SK-N-SH (cell line): ENCODE measurements at regions not wholly inside any gene's neighbourhood (a gene's known extent, or its start where the extent isn't known, plus 50 kb on each side); places are given as distances from the start of the nearest gene placed in this dataset.
A peak's percentile ranks its signal among the peaks of the same experiment; 100 is the strongest.

Experiments
- CTCF ChIA-PET: fragments of 300-600, 350-600 bp; formaldehyde crosslinking; extraction: SDS; loops from one replicate; lab custom pipeline; 2021; lab: Yijun Ruan, JAX
- POLR2A ChIA-PET: fragments of 350-600 bp; sonication (Branson Sonifier 250); formaldehyde crosslinking; extraction: SDS; loops from one replicate; lab custom pipeline; 2020; ENCODE audit warnings: antibody characterized with exemption, inconsistent platforms; lab: Yijun Ruan, JAX
- DNase-seq: peaks from one replicate; pipeline ENCODE4 v3.0.0; 2012
- H2AFZ ChIP-seq: fragments of 200-600 bp; sonication (generic); 2 replicates; pipeline ENCODE4 v1.8.1; 2016; ENCODE audit warnings: antibody characterized with exemption, mild to moderate bottlenecking, low read depth
- H3F3A ChIP-seq: fragments of 200-600 bp; sonication (generic); replicated peaks from 2 replicates; pipeline ENCODE3; 2016; ENCODE audit warnings: antibody characterized with exemption, mild to moderate bottlenecking; ENCODE audit not compliant: insufficient read depth
- H3K27ac ChIP-seq, 2 experiments: fragments of 200-500 bp in 1 of 2; fragments of 200-600 bp in 1 of 2; sonication (Bioruptor generic) in 1 of 2; sonication (generic), shearing (Covaris generic) in 1 of 2; 2 replicates each; pipeline versions ENCODE4 v1.5.1 to v1.6.1; 2014 to 2016; ENCODE audit warnings: low read depth in 2 of 2, inconsistent platforms in 1 of 2, low read length in 1 of 2, mild to moderate bottlenecking in 1 of 2, mixed read lengths in 1 of 2
- H3K27me3 ChIP-seq: fragments of 200-600 bp; sonication (generic), shearing (Covaris generic); 2 replicates; pipeline ENCODE4 v1.6.1; 2016; ENCODE audit warnings: mixed run types; ENCODE audit not compliant: insufficient read depth
- H3K36me3 ChIP-seq, 2 experiments: fragments of 200-500 bp in 1 of 2; fragments of 200-600 bp in 1 of 2; sonication (Bioruptor generic) in 1 of 2; sonication (generic) in 1 of 2; replicated peaks in 1 of 2; 2 replicates each; pipeline versions ENCODE3 to v1.5.1; 2014 to 2016; ENCODE audit warnings: low read length in 1 of 2, mild to moderate bottlenecking in 1 of 2; ENCODE audit not compliant: insufficient read depth in 2 of 2, control insufficient read depth in 1 of 2
- H3K4me1 ChIP-seq, 2 experiments: fragments of 200-500 bp in 1 of 2; fragments of 200-600 bp in 1 of 2; sonication (Bioruptor generic) in 1 of 2; sonication (generic), shearing (Covaris generic) in 1 of 2; 2 replicates each; pipeline versions ENCODE4 v1.5.1 to v1.6.1; 2014 to 2016; ENCODE audit warnings: low read depth in 1 of 2, low read length in 1 of 2, mixed run types in 1 of 2; ENCODE audit not compliant: insufficient read depth in 2 of 2, control insufficient read depth in 1 of 2
- H3K4me2 ChIP-seq: fragments of 200-600 bp; sonication (generic), shearing (Covaris generic); 2 replicates; pipeline ENCODE4 v1.6.1; 2017; ENCODE audit warnings: mixed run types
- H3K4me3 ChIP-seq, 2 experiments: fragments of 200-500 bp in 1 of 2; fragments of 200-600 bp in 1 of 2; sonication (Bioruptor generic) in 1 of 2; sonication (generic), shearing (Covaris generic) in 1 of 2; 2 replicates each; pipeline versions ENCODE4 v1.5.1 to v1.8.1; 2014 to 2016; ENCODE audit warnings: low read depth in 2 of 2, inconsistent platforms in 1 of 2, low read length in 1 of 2, mild to moderate bottlenecking in 1 of 2, mixed read lengths in 1 of 2, moderate library complexity in 1 of 2
- H3K79me2 ChIP-seq: fragments of 200-600 bp; sonication (generic); 2 replicates; pipeline ENCODE4 v1.8.1; 2017; ENCODE audit warnings: mild to moderate bottlenecking; ENCODE audit not compliant: insufficient read depth
- H3K9ac ChIP-seq: fragments of 200-600 bp; sonication (generic); 2 replicates; pipeline ENCODE4 v1.6.1; 2017; ENCODE audit warnings: mixed run types
- H3K9me2 ChIP-seq: fragments of 200-600 bp; sonication (generic); 2 replicates; pipeline ENCODE4 v1.6.1; 2017; ENCODE audit warnings: mixed run types
- H3K9me3 ChIP-seq: fragments of 200-600 bp; sonication (generic); 2 replicates; pipeline ENCODE4 v1.6.1; 2017; ENCODE audit warnings: mixed run types, mild to moderate bottlenecking, moderate library complexity
- H4K20me1 ChIP-seq: fragments of 200-600 bp; sonication (generic); 2 replicates; pipeline ENCODE4 v1.6.1; 2017; ENCODE audit warnings: mild to moderate bottlenecking, mixed run types; ENCODE audit not compliant: insufficient read depth
- CHD2 ChIP-seq: fragments of 150-350 bp; IDR thresholded peaks from 2 replicates; pipeline ENCODE4 v1.6.1; 2018; ENCODE audit warnings: low read length; ENCODE audit not compliant: partially characterized antibody
- ELF1 ChIP-seq: IDR thresholded peaks from 2 replicates; pipeline ENCODE4 v1.4.0; 2012
- EP300 ChIP-seq, 2 experiments: IDR thresholded peaks; 2 replicates each; pipeline versions ENCODE4 v1.4.0 to v1.6.1; 2012; ENCODE audit warnings: borderline replicate concordance in 1 of 2, low read depth in 1 of 2, low read length in 1 of 2
- EZH2phosphoT487 ChIP-seq: fragments of 200-600 bp; sonication (generic); IDR thresholded peaks from 2 replicates; pipeline ENCODE4 v1.6.1; 2017; ENCODE audit warnings: low read depth, mixed run types, mild to moderate bottlenecking, antibody characterized with exemption, moderate library complexity, borderline replicate concordance
- FOXJ3 ChIP-seq: sonication (generic); formaldehyde crosslinking; IDR thresholded peaks from 2 replicates; pipeline ENCODE4 v1.5.1; 2020; ENCODE audit warnings: mild to moderate bottlenecking, missing genetic modification reagents
- GABPA ChIP-seq: IDR thresholded peaks from 2 replicates; pipeline ENCODE4 v1.4.0; 2012; ENCODE audit warnings: low read depth, mild to moderate bottlenecking
- MAX ChIP-seq: IDR thresholded peaks from 2 replicates; pipeline ENCODE4 v1.4.0; 2012; ENCODE audit warnings: low read depth
- MXI1 ChIP-seq: IDR thresholded peaks from 2 replicates; pipeline ENCODE4 v1.6.1; 2012; ENCODE audit warnings: mild to moderate bottlenecking, low read depth, low read length, improper control_type of control experiment
- NFIC ChIP-seq: IDR thresholded peaks from 2 replicates; pipeline ENCODE4 v1.4.0; 2012; ENCODE audit warnings: borderline replicate concordance
- NRF1 ChIP-seq: IDR thresholded peaks from 2 replicates; pipeline ENCODE4 v1.6.1; 2012; ENCODE audit warnings: low read depth, mild to moderate bottlenecking, low read length
- PBX3 ChIP-seq: IDR thresholded peaks from 2 replicates; pipeline ENCODE4; 2012
- POLR2AphosphoS5 ChIP-seq: IDR thresholded peaks from 2 replicates; pipeline ENCODE4 v1.6.1; 2012; ENCODE audit warnings: low read depth, low read length
- RAD21 ChIP-seq: IDR thresholded peaks from 2 replicates; pipeline ENCODE4 v1.6.1; 2012; ENCODE audit warnings: mild to moderate bottlenecking, low read length
- RXRA ChIP-seq: IDR thresholded peaks from 2 replicates; pipeline ENCODE4 v1.4.0; 2012; ENCODE audit warnings: low read depth, mild to moderate bottlenecking, borderline replicate concordance
- SIN3A ChIP-seq: IDR thresholded peaks from 2 replicates; pipeline ENCODE4 v1.6.1; 2012; ENCODE audit warnings: low read depth, mild to moderate bottlenecking, low read length, moderate library complexity, borderline replicate concordance
- WGBS: methylation state at CpG from one replicate; pipeline ENCODE4 v1.1.6; 2017; ENCODE audit warnings: low lambda C conversion rate; 5-methylcytosine and 5-hydroxymethylcytosine counted together
- TF ChIP-seq, protein P1 (sequence below): fragments of 200-600 bp; sonication (generic); IDR thresholded peaks from 2 replicates; pipeline ENCODE4 v1.6.1; 2017; ENCODE audit warnings: antibody characterized with exemption, mild to moderate bottlenecking, moderate library complexity
- TF ChIP-seq, protein P2 (sequence below): IDR thresholded peaks from 2 replicates; pipeline ENCODE4 v1.4.0; 2012; ENCODE audit warnings: low read depth, borderline replicate concordance

DNA sequence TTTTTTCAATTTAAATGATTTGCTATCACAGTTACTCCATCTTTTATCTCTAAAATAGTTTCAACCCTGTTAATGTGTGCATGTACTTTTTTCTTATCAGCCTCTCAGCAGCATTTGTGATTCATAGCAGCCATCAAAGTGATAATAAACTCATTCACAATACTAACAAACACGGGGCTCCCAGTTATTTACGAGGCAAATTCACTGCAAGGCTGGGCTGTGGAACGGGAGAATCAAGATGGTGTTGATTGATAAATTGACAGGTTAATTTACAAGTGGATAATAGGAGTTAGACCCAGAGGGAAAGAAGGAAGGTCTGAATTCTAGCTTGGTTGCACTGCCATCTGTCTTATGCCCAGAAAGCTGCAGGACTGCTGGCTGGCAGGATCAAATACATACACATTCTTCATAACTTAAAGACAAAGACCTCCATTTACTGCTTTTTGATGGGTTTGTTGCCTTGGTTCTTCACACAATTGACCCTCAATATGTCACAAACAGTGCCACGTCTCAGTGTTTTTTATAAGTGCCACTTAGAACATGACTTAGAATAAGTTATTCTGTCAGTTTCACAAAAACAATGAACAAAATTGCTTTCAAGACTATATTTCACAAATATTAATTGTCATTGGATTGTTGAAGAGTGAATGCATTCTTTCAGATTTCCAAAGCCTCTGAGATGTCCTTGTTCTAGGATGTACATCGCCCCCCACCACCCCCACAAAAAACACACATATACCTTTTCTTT, 562.8 kb downstream of the NR2F2 start:
- Histone ChIP-seq H3K4me1 (no peaks in the 10 kb centered on the region; a peak in 1 of 4 replicates), H3K9me2 (no peaks in the 10 kb centered on the region), H3K27ac (no peak overlapping the region), H3K9ac (no peak overlapping the region), H3K4me3 (no peak overlapping the region), H2AFZ (no peak overlapping the region), H3K79me2 (no peaks in the 10 kb centered on the region), H3K9me3 (no peaks in the 10 kb centered on the region), H3F3A (no peaks in the 10 kb centered on the region), H3K27me3 (no peaks in the 10 kb centered on the region), H4K20me1 (no peaks in the 10 kb centered on the region), H3K4me2 (no peak overlapping the region), H3K36me3 (no peaks in the 10 kb centered on the region)
- peak; percentile 39 for TF ChIP-seq RAD21
- no peak for TF ChIP-seq NRF1
- no peak for TF ChIP-seq EZH2phosphoT487
- no peak for TF ChIP-seq MAX
- TF ChIP-seq, protein P1, sequence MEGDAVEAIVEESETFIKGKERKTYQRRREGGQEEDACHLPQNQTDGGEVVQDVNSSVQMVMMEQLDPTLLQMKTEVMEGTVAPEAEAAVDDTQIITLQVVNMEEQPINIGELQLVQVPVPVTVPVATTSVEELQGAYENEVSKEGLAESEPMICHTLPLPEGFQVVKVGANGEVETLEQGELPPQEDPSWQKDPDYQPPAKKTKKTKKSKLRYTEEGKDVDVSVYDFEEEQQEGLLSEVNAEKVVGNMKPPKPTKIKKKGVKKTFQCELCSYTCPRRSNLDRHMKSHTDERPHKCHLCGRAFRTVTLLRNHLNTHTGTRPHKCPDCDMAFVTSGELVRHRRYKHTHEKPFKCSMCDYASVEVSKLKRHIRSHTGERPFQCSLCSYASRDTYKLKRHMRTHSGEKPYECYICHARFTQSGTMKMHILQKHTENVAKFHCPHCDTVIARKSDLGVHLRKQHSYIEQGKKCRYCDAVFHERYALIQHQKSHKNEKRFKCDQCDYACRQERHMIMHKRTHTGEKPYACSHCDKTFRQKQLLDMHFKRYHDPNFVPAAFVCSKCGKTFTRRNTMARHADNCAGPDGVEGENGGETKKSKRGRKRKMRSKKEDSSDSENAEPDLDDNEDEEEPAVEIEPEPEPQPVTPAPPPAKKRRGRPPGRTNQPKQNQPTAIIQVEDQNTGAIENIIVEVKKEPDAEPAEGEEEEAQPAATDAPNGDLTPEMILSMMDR, result 0 out of 2 replicates have a peak, but pooled peaks have one; percentile 7
- ChIA-PET POLR2A (no interaction called here), CTCF (interaction anchor here (1.3 kb wide), 1 partner anchor 566 kb away, joined by 4 read pairs; no protein-coding TSS in a partner anchor)
- 1% methylated on average over 5 of the region's 5 CpGs for WGBS
- no peak for DNase-seq

DNA sequence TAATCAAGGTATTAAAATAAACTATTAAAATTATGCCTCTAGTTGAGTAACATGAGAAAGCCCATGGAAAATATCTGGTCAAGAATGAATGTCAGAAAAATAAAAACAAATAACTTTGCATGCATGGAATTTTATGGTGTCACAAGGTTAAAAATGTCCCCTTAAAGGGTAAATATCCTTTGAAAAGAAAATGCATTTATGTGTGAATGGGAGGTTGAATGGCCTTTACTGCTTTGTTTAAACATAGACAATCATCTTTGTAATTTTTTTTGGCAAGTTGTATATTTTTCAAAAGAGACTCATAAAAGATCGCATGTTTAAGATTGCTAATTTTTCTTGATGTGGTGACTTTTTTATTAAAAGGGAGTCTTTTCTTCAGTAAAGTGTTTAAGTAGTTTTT, 564.2 kb downstream of the NR2F2 start:
- no peaks in the 10 kb centered on the region; a peak in 1 of 4 replicates for H3K4me1 ChIP-seq
- no peaks in the 10 kb centered on the region for H4K20me1 ChIP-seq
- no peaks in the 10 kb centered on the region for H3K9me3 ChIP-seq
- H2AFZ ChIP-seq, result no peak overlapping the region
- no peak overlapping the region for H3K4me2 ChIP-seq
- 8% methylated on average over 1 of the region's 1 CpG for WGBS
- TF ChIP-seq RXRA, result no peak
- TF ChIP-seq EP300 (IDR thresholded peaks at IDR 0.05; ENCODE audit: borderline replicate concordance in 1 of 2, low read depth in 1 of 2, low read length in 1 of 2), result no peak
- no peak for TF ChIP-seq FOXJ3
- TF ChIP-seq MXI1, result no peak
- no peak overlapping the region for H3K9ac ChIP-seq
- no peaks in the 10 kb centered on the region for H3F3A ChIP-seq
- H3K27ac ChIP-seq, result no peak overlapping the region
- H3K9me2 ChIP-seq, result no peaks in the 10 kb centered on the region
- no peaks in the 10 kb centered on the region for H3K27me3 ChIP-seq
- H3K36me3 ChIP-seq, result no peaks in the 10 kb centered on the region
- DNase-seq, result no peak
- ChIA-PET POLR2A (no interaction called here), CTCF (no interaction called here)
- no peaks in the 10 kb centered on the region for H3K79me2 ChIP-seq
- no peak overlapping the region for H3K4me3 ChIP-seq

- ChIA-PET CTCF (no interaction called here), POLR2A (no interaction called here)
- 3% methylated on average over 3 of the region's 3 CpGs for WGBS
- Histone ChIP-seq H3K4me3 (no peak overlapping the region), H4K20me1 (no peaks in the 10 kb centered on the region), H3K9ac (no peak overlapping the region), H3K4me2 (no peak overlapping the region), H3K79me2 (no peaks in the 10 kb centered on the region), H3F3A (no peaks in the 10 kb centered on the region), H3K27ac (no peak overlapping the region), H3K9me3 (no peaks in the 10 kb centered on the region), H2AFZ (no peak overlapping the region), H3K36me3 (no peaks in the 10 kb centered on the region), H3K27me3 (no peaks in the 10 kb centered on the region), H3K9me2 (no peaks in the 10 kb centered on the region), H3K4me1 (no peaks in the 10 kb centered on the region; a peak in 1 of 4 replicates)
- DNase-seq, result no peak
- TF ChIP-seq, protein P2, sequence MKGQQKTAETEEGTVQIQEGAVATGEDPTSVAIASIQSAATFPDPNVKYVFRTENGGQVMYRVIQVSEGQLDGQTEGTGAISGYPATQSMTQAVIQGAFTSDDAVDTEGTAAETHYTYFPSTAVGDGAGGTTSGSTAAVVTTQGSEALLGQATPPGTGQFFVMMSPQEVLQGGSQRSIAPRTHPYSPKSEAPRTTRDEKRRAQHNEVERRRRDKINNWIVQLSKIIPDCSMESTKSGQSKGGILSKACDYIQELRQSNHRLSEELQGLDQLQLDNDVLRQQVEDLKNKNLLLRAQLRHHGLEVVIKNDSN, result no peak
- TF ChIP-seq CHD2 (no peak), POLR2AphosphoS5 (no peak), GABPA (no peak), ELF1 (no peak), SIN3A (no peak), PBX3 (no peak), FOXJ3 (no peak), NFIC (no peak)
Measured at GRCh38 chr15:96896766-96897165, 566.3 kb downstream of the NR2F2 start.
